Spleen (tissue), 7 donors: ENCODE measurements at regions not wholly inside any gene's neighbourhood (a gene's known extent, or its start where the extent isn't known, plus 50 kb on each side); places are given as distances from the start of the nearest gene placed in this dataset.

ENCODE experiments used
- CTCF ChIP-seq, 11 experiments: fragments of 200-600 bp in 7 of 11; fragments of 450-650 bp in 4 of 11; sonication (generic) in 4 of 11; IDR thresholded peaks in 8 of 11; conservative IDR thresholded peaks in 3 of 11; 1 replicate in 7 of 11; 2 replicates in 4 of 11; pipeline versions ENCODE4 v1.4.0 to v1.8.0; 2016 to 2021; ENCODE audit warnings: antibody characterized with exemption in 11 of 11, inconsistent platforms in 4 of 11, mild to moderate bottlenecking in 1 of 11
- POLR2A ChIP-seq, 3 donors: fragments of 450-650 bp; IDR thresholded peaks; one replicate each; pipeline ENCODE4 v1.5.1; 2017; ENCODE audit warnings: antibody characterized with exemption in 3 of 3, mild to moderate bottlenecking in 1 of 3
- POLR2AphosphoS5 ChIP-seq, 3 donors: sonication (generic); formaldehyde crosslinking; IDR thresholded peaks; one replicate each; pipeline ENCODE4 v1.5.1; 2017; ENCODE audit warnings: antibody characterized with exemption in 3 of 3
- donor health status: DM: no; HTN: no; CAD: no; lungs with moderate emphysema.
- donor health status: DM: no; HTN: no; CAD: no.
- donor health status: DM: no; HTN: no; CAD: no.

GRCh38 chr4:45078201-45078600 is 351.8 kb upstream of the GNPDA2 start:
- TF ChIP-seq CTCF (IDR thresholded peaks at IDR 0.05 in 8 of 11, conservative IDR thresholded peaks at IDR 0.05 in 3 of 11) (no peak), POLR2AphosphoS5 (IDR thresholded peaks at IDR 0.05) (no peak), POLR2A (IDR thresholded peaks at IDR 0.05) (no peak)
